GM18511 (cell line): ENCODE measurements at regions not wholly inside any gene's neighbourhood (a gene's known extent, or its start where the extent isn't known, plus 50 kb on each side); places are given as distances from the start of the nearest gene placed in this dataset.
"Not testable (repeated sequence)": the region's sequence is repeated elsewhere in the genome, so short reads cannot be mapped to it uniquely, and the experiment has no call there.

ENCODE experiments used
- ATAC-seq: cut with Tn5 transposase; IDR thresholded peaks from one replicate; pipeline ENCODE4 v1.9.1; 2021; ENCODE audit warnings: mild to moderate bottlenecking, moderate library complexity; ENCODE audit not compliant: unreplicated experiment

- no peak for ATAC-seq
Observed at GRCh38 chr7:156590212-156590611, 50.4 kb upstream of the RNF32 start.

- ATAC-seq = no peak
Observed at GRCh38 chr7:156589808-156590207, 50.8 kb upstream of the RNF32 start.

- ATAC-seq = no peak
Observed at GRCh38 chr7:156585926-156586325, 54.6 kb upstream of the RNF32 start.

DNA sequence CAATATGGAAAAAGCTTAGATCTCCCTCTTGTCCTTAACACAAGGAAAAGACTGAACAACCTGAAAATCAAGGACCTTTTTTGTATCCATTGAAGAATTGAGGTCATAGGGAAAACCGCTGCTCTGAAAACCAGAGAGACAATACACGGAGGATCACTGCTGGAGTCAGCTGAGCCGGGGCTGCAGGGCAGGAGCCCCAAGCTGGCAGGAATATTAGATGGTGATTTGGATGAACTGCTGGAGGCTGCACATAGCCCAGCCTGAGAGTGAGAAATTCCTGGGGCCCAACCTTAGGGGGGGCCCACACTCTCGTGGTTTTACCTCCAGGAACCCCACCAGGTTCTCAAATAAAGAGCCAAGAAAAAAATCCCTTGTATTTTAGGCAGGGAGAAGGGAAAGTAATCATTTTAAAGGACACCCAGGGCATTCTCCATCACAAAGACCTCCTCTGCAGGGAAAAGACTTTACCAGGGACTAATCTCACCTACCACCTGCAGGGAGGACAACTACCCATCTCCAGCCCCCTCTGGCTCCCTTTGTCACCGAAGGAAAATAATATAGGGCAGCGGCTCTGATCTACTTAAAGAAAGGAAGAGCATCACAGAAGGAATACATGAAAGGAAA is 55.4 kb upstream of the RNF32 start:
- ATAC-seq = no peak

GRCh38 chr7:156582591-156583123 is 57.9 kb upstream of the RNF32 start:
- ATAC-seq = no peak

DNA sequence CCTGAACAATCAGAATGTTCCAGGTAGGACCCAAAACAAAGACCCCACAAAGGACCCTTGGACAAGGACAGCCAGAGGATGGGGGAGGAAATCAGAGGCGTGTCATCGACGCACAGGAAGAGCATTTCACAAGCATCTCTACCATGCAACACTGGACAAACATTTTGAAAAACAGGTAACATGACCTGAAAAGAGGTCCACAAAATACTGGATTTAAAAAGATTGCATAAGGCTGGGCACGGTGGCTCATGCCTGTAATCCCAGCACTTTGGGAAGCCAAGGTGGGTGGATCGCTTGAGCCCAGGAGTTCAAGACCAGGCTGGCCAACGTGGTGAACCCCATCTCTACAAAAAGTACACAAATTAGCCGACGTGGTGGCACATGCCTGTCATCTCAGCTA is 60.5 kb upstream of the RNF32 start:
- ATAC-seq = no peak

DNA sequence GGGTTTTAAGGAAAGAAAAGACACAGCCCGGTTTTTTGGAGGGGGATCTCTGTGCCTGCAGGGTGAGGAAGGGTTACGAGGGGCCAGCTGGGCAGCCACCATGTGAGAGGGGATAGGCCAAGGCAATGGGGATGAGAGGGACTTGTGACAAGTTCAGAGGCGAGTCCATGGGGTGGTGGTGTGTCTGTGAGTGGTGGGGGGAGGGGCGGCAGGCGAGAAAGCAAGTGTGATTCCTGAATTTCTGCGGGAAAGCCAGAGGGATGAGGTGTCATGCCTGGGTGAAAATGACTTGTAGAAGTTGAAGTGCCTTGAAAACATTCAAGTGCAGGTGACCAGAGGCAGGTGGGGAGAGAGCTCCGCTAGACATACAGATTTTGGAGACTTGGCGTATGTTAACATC is 61.0 kb upstream of the RNF32 start:
- no peak for ATAC-seq

GRCh38 chr7:156578978-156579430 is 61.6 kb upstream of the RNF32 start:
- no peak for ATAC-seq

- no peak for ATAC-seq
Observed at GRCh38 chr7:156578578-156578940, 62.0 kb upstream of the RNF32 start.

DNA sequence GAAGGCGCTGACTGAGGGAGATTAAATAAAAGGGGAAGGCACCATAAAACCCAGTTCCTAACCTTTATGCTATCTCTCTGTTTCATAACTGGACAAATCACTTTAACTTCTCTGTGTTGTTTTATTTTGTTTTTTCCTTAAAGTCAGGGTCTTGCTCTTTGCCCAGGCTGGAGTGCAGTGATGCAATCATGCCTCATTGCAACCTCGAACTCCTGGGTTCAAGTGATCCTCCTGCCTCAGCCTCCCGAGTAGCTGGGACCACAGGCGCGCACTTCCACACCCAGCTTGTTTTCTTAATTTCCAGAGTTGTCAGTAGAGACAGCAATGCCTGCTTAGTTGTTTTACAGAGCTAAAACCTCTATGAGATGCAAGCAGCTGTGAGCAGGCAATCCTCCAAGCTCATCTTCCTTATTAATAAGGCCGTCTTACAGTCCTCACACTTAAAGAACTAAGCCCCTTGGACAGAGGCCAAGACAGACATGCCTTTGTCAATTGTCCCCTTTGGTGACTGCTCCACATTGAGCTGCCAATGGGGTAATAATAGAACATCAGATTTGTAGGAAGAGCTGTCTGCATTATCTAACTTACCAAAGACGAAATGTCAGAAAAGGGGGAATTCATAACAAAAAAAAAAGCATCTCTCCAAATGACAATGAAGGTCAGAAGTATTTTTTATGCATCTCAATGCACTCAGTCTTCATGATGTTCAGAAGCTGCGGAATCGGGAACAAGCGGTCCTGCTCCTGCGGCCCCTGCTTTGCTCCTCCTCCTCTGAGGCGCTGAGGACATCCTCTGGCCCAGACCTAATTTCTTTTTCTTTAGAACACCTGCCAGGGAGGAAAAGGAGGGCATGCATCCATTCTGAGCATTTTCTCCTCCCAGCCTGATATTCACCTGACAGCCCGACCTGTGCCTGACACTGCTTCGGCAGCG is 62.7 kb upstream of the RNF32 start:
- ATAC-seq = no peak

GRCh38 chr7:156576216-156577058 is 64.1 kb upstream of the RNF32 start:
- ATAC-seq = no peak

DNA sequence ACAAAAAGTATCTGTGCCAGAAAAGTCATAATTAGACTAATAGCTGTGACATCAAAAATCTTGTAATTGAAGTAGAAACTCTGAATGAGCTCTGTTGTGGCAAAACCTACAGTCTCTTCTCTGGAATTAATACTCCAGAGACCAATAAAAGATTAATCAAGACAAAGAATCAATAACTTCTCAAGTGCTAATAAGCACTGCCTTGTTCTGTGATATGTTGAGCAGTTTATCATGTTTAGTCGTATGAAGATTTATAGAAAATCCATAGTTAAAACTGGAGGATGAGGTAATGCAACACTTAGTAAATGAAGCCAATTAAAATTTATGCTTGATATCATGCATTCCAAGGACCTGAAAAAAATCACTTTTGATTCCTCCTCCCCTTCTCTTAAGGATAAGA is 72.3 kb upstream of the RNF32 start:
- ATAC-seq = no peak

DNA sequence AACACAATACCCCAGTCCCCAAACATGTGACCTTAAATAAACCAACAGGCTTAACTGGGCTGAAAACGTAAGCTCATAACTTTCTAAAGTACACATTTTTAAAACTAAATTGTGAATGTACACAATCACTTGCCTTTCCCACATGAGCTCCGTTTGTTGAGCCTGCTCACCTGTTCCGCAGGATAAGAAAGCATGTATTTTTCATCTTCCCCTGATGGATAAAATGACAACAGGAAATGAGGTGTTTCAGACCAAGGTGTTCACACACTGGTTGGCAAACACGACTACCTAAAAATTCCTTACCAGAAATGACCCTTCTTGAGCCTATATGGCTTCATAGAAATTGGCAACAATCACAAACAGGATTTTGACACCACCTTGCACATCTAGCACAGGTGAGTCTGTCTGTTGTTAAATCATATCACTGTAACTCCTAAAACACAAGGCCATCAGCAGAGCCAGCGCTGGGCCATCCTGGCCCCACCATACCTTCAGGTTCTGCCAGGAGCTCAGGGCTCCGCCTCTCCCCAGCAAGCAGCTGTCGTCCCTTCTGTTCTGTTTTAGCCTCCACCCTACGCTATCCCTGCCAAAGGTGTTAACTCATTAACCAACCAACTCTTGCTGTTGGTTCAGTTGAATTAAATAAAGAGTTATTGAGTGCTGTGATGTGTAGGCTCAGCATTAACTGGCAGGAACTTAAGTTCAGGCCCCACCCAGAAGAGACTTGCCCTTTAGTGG is 73.6 kb upstream of the RNF32 start:
- no peak for ATAC-seq

- ATAC-seq = not testable (repeated sequence)
Observed at GRCh38 chr7:156565002-156565401, 75.6 kb upstream of the RNF32 start.

- no peak for ATAC-seq
Observed at GRCh38 chr7:156560696-156561095, 79.9 kb upstream of the RNF32 start.

DNA sequence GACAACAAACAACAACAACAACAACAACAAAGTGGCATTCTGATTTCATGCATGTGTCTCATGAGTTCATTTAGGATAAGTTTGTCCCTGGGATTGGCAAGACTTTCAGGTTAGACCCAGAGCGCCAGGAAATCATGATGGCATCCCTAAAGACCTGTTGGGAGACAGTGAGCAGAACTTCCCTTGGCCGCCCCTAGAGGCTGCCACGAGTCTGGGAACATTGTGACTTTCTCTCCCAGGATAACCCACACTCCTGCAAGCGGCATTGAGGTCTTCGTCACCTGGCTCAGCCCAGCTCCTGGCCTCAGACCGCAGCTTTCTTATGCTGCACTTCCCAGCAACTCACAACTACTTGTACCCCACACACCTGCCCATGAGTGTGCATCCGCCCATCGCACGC is 80.5 kb upstream of the RNF32 start:
- ATAC-seq = no peak

DNA sequence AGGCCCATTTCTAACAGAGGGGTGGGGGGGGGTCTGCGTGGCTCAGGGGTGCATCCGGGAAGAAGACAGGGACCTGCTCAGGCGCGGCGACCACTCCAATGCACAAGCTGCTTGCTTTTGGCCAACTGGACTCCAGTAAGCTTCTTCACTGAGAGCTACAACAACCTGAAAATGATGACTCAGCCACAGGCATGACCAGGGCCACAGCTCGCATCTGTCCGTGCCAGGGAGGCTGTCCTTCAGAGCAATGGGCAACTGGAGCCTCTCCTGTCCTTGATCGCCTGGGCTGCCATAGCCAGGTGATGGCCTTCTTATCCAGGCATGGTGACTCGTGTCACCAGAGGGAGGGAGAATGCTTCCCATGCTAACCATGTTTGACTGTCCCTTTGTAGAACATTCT is 81.6 kb upstream of the RNF32 start:
- no peak for ATAC-seq

DNA sequence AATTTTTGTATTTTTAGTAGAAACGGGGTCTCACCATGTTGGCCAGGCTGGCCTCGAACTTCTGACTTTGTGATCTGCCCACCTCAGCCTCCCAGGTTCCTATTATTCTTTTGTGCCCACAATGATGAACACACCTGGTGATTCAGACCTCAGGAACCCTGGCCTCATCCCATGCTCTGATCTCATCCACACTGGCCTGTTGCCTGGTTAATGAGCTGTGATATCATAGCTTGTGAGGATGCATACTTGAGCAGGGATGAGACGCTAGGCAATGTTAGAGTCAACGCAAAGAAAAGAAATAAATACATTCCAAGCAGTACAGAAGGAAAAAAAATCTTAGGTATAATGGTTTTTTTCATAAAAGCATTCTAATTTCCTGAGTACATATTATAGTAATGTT is 82.4 kb upstream of the RNF32 start:
- ATAC-seq = no peak

DNA sequence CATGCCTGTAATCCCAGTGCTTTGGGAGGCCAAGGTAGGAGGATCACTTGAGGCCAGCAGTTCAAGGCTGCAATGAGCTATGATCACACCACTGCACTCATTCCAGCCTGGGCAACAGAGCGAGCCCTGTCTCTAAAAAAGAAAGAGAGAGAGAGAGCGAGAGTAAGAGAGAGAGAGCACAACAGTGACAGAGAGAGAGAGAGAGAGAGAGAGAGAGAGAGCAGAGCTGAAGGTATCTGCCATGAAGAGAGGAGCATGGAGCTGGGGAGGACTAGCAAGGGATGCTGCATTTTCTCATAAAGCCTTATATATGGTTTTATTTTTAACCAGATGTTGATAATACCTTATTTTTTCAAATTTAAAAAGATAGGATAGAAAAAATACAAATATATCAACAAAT is 84.5 kb upstream of the RNF32 start:
- no peak for ATAC-seq

DNA sequence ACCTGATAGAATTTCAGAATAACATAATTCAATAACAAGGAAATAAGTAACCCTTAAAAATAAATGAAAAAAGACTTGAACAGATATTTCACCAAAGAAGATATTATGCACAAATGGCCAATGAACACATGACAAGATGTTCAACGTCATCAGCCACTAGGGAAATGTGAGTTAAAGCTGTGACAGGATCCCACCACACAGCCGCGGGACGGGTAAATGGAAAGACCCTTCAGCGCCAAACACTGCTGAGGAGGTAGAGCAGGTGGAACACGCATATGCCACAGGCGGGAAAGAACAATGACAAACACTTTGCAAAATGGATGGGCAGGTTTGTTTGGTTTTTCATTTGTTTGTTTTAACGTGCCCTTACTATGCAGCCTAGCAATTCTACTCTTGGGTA is 86.1 kb upstream of the RNF32 start:
- ATAC-seq = no peak

GRCh38 chr7:156549636-156550035 is 90.9 kb upstream of the RNF32 start:
- no peak for ATAC-seq
